ENCODE measurements at regions not wholly inside any gene's neighbourhood (a gene's known extent, or its start where the extent isn't known, plus 50 kb on each side); places are given as distances from the start of the nearest gene placed in this dataset.

DNA sequence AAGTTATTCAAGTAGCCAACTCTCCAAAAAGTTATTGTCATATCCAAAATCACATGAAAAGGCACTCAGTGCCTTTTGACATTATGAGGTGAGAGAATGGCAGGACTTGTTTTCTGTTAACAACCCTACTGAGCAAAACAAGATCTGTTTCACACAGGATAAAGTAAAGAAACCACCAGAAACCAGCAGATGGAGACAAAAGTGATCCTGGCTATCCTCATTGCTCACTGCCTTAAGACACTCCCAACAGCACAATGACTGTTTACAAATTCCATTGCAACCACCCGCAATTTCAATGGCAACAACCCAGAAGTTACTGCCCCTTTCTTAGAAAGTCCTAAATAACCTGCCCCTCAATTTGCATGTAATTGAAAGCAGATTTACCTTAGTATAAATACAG lies 352.6 kb upstream of the NDN start:
- H4K20me1 ChIP-seq (ENCODE audit: control insufficient read depth, insufficient read depth): no peaks in the 10 kb centered on the region
- ChIA-PET SMC1A (ENCODE audit: uncharacterized antibody, unreplicated experiment) (no interaction called here), RAD21 (ENCODE audit: unreplicated experiment) (no interaction called here), POLR2A (no interaction called here), CTCF (no interaction called here)
- no peak overlapping the region for H3K27ac ChIP-seq (ENCODE audit: control insufficient read depth, insufficient read depth)
- no peak overlapping the region for H3K4me2 ChIP-seq (ENCODE audit: control insufficient read depth, insufficient read depth)
- in situ Hi-C loops (cut with MboI): no loop called here
- no peaks in the 10 kb centered on the region for H3K27me3 ChIP-seq (replicated peaks in 1 of 2; ENCODE audit: control insufficient read depth in 2 of 2, insufficient read depth in 2 of 2, low read length in 1 of 2)
- FAIRE-seq (no peak), DNase-seq (ENCODE audit: low read depth, low spot score) (no peak), ATAC-seq (no peak)
- TF ChIP-seq, protein P1, sequence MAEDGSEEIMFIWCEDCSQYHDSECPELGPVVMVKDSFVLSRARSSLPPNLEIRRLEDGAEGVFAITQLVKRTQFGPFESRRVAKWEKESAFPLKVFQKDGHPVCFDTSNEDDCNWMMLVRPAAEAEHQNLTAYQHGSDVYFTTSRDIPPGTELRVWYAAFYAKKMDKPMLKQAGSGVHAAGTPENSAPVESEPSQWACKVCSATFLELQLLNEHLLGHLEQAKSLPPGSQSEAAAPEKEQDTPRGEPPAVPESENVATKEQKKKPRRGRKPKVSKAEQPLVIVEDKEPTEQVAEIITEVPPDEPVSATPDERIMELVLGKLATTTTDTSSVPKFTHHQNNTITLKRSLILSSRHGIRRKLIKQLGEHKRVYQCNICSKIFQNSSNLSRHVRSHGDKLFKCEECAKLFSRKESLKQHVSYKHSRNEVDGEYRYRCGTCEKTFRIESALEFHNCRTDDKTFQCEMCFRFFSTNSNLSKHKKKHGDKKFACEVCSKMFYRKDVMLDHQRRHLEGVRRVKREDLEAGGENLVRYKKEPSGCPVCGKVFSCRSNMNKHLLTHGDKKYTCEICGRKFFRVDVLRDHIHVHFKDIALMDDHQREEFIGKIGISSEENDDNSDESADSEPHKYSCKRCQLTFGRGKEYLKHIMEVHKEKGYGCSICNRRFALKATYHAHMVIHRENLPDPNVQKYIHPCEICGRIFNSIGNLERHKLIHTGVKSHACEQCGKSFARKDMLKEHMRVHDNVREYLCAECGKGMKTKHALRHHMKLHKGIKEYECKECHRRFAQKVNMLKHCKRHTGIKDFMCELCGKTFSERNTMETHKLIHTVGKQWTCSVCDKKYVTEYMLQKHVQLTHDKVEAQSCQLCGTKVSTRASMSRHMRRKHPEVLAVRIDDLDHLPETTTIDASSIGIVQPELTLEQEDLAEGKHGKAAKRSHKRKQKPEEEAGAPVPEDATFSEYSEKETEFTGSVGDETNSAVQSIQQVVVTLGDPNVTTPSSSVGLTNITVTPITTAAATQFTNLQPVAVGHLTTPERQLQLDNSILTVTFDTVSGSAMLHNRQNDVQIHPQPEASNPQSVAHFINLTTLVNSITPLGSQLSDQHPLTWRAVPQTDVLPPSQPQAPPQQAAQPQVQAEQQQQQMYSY (CRISPR knock-in tag; IDR thresholded peaks at IDR 0.05): no peak
- TF ChIP-seq MXI1 (IDR thresholded peaks at IDR 0.05; ENCODE audit: low read depth, low read length): no peak
- no peak for TF ChIP-seq RCOR1 (conservative IDR thresholded peaks at IDR 0.05; ENCODE audit: low read depth, low read length)
- TF ChIP-seq, protein P2, sequence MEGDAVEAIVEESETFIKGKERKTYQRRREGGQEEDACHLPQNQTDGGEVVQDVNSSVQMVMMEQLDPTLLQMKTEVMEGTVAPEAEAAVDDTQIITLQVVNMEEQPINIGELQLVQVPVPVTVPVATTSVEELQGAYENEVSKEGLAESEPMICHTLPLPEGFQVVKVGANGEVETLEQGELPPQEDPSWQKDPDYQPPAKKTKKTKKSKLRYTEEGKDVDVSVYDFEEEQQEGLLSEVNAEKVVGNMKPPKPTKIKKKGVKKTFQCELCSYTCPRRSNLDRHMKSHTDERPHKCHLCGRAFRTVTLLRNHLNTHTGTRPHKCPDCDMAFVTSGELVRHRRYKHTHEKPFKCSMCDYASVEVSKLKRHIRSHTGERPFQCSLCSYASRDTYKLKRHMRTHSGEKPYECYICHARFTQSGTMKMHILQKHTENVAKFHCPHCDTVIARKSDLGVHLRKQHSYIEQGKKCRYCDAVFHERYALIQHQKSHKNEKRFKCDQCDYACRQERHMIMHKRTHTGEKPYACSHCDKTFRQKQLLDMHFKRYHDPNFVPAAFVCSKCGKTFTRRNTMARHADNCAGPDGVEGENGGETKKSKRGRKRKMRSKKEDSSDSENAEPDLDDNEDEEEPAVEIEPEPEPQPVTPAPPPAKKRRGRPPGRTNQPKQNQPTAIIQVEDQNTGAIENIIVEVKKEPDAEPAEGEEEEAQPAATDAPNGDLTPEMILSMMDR (IDR thresholded peaks at IDR 0.05 in 2 of 3, conservative IDR thresholded peaks at IDR 0.05 in 1 of 3; ENCODE audit: control insufficient read depth in 2 of 3, extremely low read depth in 1 of 3, insufficient read depth in 1 of 3, low read depth in 3 of 3, low read length in 3 of 3): no peak
- no peak for TF ChIP-seq NR2C1 (IDR thresholded peaks at IDR 0.05)
- no peak for TF ChIP-seq EP300 (IDR thresholded peaks at IDR 0.05; ENCODE audit: borderline replicate concordance in 1 of 2, control insufficient read depth in 1 of 2, low read depth in 2 of 2, low read length in 2 of 2)
- TF ChIP-seq, protein P3, sequence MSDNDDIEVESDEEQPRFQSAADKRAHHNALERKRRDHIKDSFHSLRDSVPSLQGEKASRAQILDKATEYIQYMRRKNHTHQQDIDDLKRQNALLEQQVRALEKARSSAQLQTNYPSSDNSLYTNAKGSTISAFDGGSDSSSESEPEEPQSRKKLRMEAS (IDR thresholded peaks at IDR 0.05; ENCODE audit: low read depth, low read length): no peak
- no peak for TF ChIP-seq TBL1XR1 (IDR thresholded peaks at IDR 0.05; ENCODE audit: low read depth, low read length)
- TF ChIP-seq EGR1 (IDR thresholded peaks at IDR 0.05; ENCODE audit: borderline replicate concordance in 1 of 2, low read depth in 2 of 2, low read length in 2 of 2): no peak
- no peak for TF ChIP-seq NR2F1 (conservative IDR thresholded peaks at IDR 0.05)
- TF ChIP-seq, protein P4, sequence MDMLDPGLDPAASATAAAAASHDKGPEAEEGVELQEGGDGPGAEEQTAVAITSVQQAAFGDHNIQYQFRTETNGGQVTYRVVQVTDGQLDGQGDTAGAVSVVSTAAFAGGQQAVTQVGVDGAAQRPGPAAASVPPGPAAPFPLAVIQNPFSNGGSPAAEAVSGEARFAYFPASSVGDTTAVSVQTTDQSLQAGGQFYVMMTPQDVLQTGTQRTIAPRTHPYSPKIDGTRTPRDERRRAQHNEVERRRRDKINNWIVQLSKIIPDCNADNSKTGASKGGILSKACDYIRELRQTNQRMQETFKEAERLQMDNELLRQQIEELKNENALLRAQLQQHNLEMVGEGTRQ (IDR thresholded peaks at IDR 0.05; ENCODE audit: borderline replicate concordance, low read depth, low read length): no peak
- TF ChIP-seq MTA3 (IDR thresholded peaks at IDR 0.05; ENCODE audit: borderline replicate concordance, low read length): no peak
- TF ChIP-seq, protein P5, sequence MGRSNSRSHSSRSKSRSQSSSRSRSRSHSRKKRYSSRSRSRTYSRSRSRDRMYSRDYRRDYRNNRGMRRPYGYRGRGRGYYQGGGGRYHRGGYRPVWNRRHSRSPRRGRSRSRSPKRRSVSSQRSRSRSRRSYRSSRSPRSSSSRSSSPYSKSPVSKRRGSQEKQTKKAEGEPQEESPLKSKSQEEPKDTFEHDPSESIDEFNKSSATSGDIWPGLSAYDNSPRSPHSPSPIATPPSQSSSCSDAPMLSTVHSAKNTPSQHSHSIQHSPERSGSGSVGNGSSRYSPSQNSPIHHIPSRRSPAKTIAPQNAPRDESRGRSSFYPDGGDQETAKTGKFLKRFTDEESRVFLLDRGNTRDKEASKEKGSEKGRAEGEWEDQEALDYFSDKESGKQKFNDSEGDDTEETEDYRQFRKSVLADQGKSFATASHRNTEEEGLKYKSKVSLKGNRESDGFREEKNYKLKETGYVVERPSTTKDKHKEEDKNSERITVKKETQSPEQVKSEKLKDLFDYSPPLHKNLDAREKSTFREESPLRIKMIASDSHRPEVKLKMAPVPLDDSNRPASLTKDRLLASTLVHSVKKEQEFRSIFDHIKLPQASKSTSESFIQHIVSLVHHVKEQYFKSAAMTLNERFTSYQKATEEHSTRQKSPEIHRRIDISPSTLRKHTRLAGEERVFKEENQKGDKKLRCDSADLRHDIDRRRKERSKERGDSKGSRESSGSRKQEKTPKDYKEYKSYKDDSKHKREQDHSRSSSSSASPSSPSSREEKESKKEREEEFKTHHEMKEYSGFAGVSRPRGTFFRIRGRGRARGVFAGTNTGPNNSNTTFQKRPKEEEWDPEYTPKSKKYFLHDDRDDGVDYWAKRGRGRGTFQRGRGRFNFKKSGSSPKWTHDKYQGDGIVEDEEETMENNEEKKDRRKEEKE (IDR thresholded peaks at IDR 0.05): no peak
- no peaks in the 10 kb centered on the region for H3K36me3 ChIP-seq (ENCODE audit: control insufficient read depth in 2 of 2, insufficient read depth in 2 of 2, low read length in 1 of 2)
- H3K79me2 ChIP-seq (ENCODE audit: control insufficient read depth, insufficient read depth, low read length): no peaks in the 10 kb centered on the region
- H3K9me3 ChIP-seq (replicated peaks; ENCODE audit: control insufficient read depth, insufficient read depth, low read length): no peaks in the 10 kb centered on the region; the same call in 2 of the 3 replicates
- H3K9ac ChIP-seq (ENCODE audit: control insufficient read depth, insufficient read depth, low read length): no peak overlapping the region
- intact Hi-C loops (cut with micrococcal nuclease; ENCODE audit: unreplicated experiment): no loop called here
- H3K4me1 ChIP-seq (ENCODE audit: control insufficient read depth, insufficient read depth, low read length): no peaks in the 10 kb centered on the region
- no peak overlapping the region for H2AFZ ChIP-seq (ENCODE audit: control insufficient read depth, low read depth, low read length)
- H3K4me3 ChIP-seq: no peak overlapping the region
- WGBS (ENCODE audit: insufficient coverage, insufficient replicate concordance, low lambda C conversion rate, missing lambda C conversion rate): 27% methylated on average over 1 of the region's 1 CpG
- no TSS peak for BruUV-seq (replicated peaks)

Data from GM12878 (cell line).